Neuronal stem cell (in vitro differentiated cells): ENCODE measurements at regions not wholly inside any gene's neighbourhood (a gene's known extent, or its start where the extent isn't known, plus 50 kb on each side); places are given as distances from the start of the nearest gene placed in this dataset.

Experiments
- DNase-seq: peaks from one replicate; pipeline ENCODE4 v3.0.0-alpha.2; 2013; ENCODE audit warnings: low spot score
- H2AFZ ChIP-seq: one replicate; pipeline ENCODE4 v1.6.1; 2013; ENCODE audit warnings: mild to moderate bottlenecking, low read length, inconsistent platforms
- H2AK5ac ChIP-seq: 2 replicates; pipeline ENCODE4 v1.6.1; 2013; ENCODE audit warnings: low read depth, mild to moderate bottlenecking, inconsistent platforms, low read length, moderate library complexity, mixed read lengths
- H2BK120ac ChIP-seq: 2 replicates; pipeline ENCODE4 v1.6.1; 2013; ENCODE audit warnings: low read depth, mild to moderate bottlenecking, inconsistent platforms, low read length, moderate library complexity, mixed read lengths
- H2BK12ac ChIP-seq: one replicate; pipeline ENCODE4 v1.6.1; 2013; ENCODE audit warnings: low read length, inconsistent platforms
- H2BK15ac ChIP-seq: 2 replicates; pipeline ENCODE4 v1.6.1; 2013; ENCODE audit warnings: mild to moderate bottlenecking, low read length, inconsistent platforms, mixed read lengths
- H2BK5ac ChIP-seq: one replicate; pipeline ENCODE4 v1.6.1; 2013; ENCODE audit warnings: inconsistent platforms, mild to moderate bottlenecking, low read length, moderate library complexity
- H3K14ac ChIP-seq: one replicate; pipeline ENCODE4 v1.6.1; 2013; ENCODE audit warnings: low read length, inconsistent platforms
- H3K18ac ChIP-seq: 2 replicates; pipeline ENCODE4 v1.6.1; 2013; ENCODE audit warnings: low read length, inconsistent platforms
- H3K23ac ChIP-seq: 2 replicates; pipeline ENCODE4 v1.6.1; 2013; ENCODE audit warnings: low read depth, mild to moderate bottlenecking, mixed read lengths, low read length, inconsistent platforms; ENCODE audit not compliant: poor library complexity
- H3K27ac ChIP-seq: replicated peaks from 3 replicates; pipeline ENCODE4 v1.5.1; 2013; ENCODE audit warnings: low read length, inconsistent platforms
- H3K27me3 ChIP-seq, 3 experiments: 2 replicates each; pipeline ENCODE4 v1.6.1; 2013; ENCODE audit warnings: low read length in 3 of 3, mild to moderate bottlenecking in 2 of 3, inconsistent platforms in 1 of 3, low read depth in 1 of 3, mixed read lengths in 1 of 3, moderate library complexity in 1 of 3; ENCODE audit not compliant: control insufficient read depth in 3 of 3, insufficient read depth in 3 of 3
- H3K36me3 ChIP-seq, 2 donors: replicated peaks in 1 of 2; 2 replicates each; pipeline ENCODE4 v1.6.1; 2013; ENCODE audit warnings: low read length in 2 of 2; ENCODE audit not compliant: control insufficient read depth in 2 of 2, insufficient read depth in 2 of 2
- H3K4ac ChIP-seq: 2 replicates; pipeline ENCODE4 v1.6.1; 2013; ENCODE audit warnings: inconsistent platforms, mild to moderate bottlenecking, low read length, moderate library complexity
- H3K4me1 ChIP-seq, 2 donors: 1 replicate in 1 of 2; 2 replicates in 1 of 2; pipeline ENCODE4 v1.6.1; 2013; ENCODE audit warnings: low read length in 2 of 2, low read depth in 1 of 2; ENCODE audit not compliant: control insufficient read depth in 2 of 2, insufficient read depth in 1 of 2
- H3K4me2 ChIP-seq: one replicate; pipeline ENCODE4 v1.6.1; 2013; ENCODE audit warnings: mild to moderate bottlenecking, low read length, inconsistent platforms; ENCODE audit not compliant: insufficient read depth, poor library complexity, severe bottlenecking
- H3K4me3 ChIP-seq, 2 donors: 2 replicates each; pipeline ENCODE4 v1.5.1; 2013; ENCODE audit warnings: low read length in 2 of 2, mild to moderate bottlenecking in 2 of 2, inconsistent platforms in 1 of 2, moderate library complexity in 1 of 2
- H3K79me1 ChIP-seq: one replicate; pipeline ENCODE4 v1.6.1; 2013; ENCODE audit warnings: low read depth, mild to moderate bottlenecking, inconsistent platforms, low read length, moderate library complexity
- H3K9ac ChIP-seq: one replicate; pipeline ENCODE4 v1.6.1; 2013; ENCODE audit warnings: mild to moderate bottlenecking, low read depth, low read length, inconsistent platforms; ENCODE audit not compliant: poor library complexity
- H3K9me3 ChIP-seq, 2 donors: replicated peaks in 1 of 2; 2 replicates each; pipeline versions ENCODE3 to v1.6.1; 2013; ENCODE audit warnings: low read length in 2 of 2, mild to moderate bottlenecking in 2 of 2, inconsistent platforms in 1 of 2, low read depth in 1 of 2, mixed read lengths in 1 of 2, moderate library complexity in 1 of 2; ENCODE audit not compliant: control insufficient read depth in 2 of 2, insufficient read depth in 1 of 2
- H4K8ac ChIP-seq: one replicate; pipeline ENCODE4 v1.6.1; 2013; ENCODE audit warnings: low read depth, mild to moderate bottlenecking, inconsistent platforms, low read length, moderate library complexity
- H4K91ac ChIP-seq: one replicate; pipeline ENCODE4 v1.6.1; 2013; ENCODE audit warnings: low read length, low read depth, mild to moderate bottlenecking, inconsistent platforms; ENCODE audit not compliant: poor library complexity
- WGBS, 2 donors: extraction: QIAGEN DNeasy Blood & Tissue Kit; methylation state at CpG; one replicate each; pipeline ENCODE4 v1.1.7; 2013; ENCODE audit warnings: missing lambda C conversion rate in 2 of 2, mixed read lengths in 1 of 2; ENCODE audit not compliant: insufficient read length in 2 of 2, insufficient replicate concordance in 1 of 2; ENCODE audit errors: extremely low coverage in 2 of 2; 5-methylcytosine and 5-hydroxymethylcytosine counted together

DNA sequence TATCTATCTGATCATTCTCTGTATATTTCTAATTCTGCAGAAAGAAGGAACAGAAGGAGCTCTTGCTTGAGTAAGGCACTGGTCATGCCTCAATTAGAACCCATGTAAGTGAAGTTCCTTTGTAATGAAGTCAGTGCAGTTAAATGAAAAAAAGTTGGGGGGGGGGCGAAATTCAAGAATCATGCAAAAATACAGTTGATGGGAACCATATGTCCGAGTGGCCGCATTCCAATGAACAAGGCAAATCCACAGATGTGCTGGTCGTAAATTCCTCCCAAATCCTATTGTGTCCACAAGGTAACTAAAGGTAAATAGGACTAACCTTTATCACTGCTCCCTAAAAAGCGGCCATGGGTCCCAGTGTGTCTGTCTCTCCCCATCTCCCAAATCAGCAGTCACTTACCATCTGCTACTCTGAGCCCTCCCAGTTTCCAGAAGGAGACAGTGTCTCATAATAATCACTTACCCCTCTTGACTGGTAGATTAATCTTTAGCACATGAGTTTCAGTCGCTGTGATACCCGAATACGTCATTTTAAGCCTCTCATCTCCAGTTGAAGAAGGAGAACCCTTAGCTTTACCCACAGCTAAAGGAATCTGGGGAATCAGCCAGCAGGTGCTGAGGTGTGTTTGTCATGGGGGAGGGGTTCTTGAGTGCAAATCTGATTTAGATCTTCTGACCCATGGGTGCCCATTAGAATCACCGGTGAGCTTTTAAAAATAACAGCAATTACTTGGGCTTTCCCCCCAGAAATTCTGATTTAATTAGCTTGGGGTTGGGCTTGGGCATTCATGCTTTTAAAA, 56.3 kb upstream of the EPHB3 start:
- no peak overlapping the region for H2BK120ac ChIP-seq
- peaks cover 0 to 5% of the 10 kb centered on the region in 2 donors for H3K9me3 ChIP-seq
- no peak overlapping the region for H3K4ac ChIP-seq
- no peaks in the 10 kb centered on the region for H3K79me1 ChIP-seq
- WGBS, 2 donors, result no CpG with 5 or more reads among the region's 9 CpGs
- no peak overlapping the region for H2BK5ac ChIP-seq
- no peak overlapping the region for H3K9ac ChIP-seq
- H3K4me1 ChIP-seq, result peaks cover 0 to 2% of the 10 kb centered on the region in 2 donors
- H4K8ac ChIP-seq, result no peak overlapping the region
- no peak overlapping the region for H2BK15ac ChIP-seq
- no peak overlapping the region for H3K4me3 ChIP-seq
- DNase-seq, result no peak
- H3K23ac ChIP-seq, result no peak overlapping the region
- H2BK12ac ChIP-seq, result no peak overlapping the region
- H3K36me3 ChIP-seq, result no peaks in the 10 kb centered on the region
- H2AFZ ChIP-seq, result no peak overlapping the region
- H3K18ac ChIP-seq, result no peak overlapping the region
- H3K27me3 ChIP-seq, result peaks cover 0 to 51% (median 0%) of the 10 kb centered on the region in 3 experiments
- H3K14ac ChIP-seq, result no peak overlapping the region
- no peak overlapping the region for H4K91ac ChIP-seq
- H2AK5ac ChIP-seq, result no peak overlapping the region
- no peak overlapping the region for H3K4me2 ChIP-seq
- no peak overlapping the region for H3K27ac ChIP-seq

DNA sequence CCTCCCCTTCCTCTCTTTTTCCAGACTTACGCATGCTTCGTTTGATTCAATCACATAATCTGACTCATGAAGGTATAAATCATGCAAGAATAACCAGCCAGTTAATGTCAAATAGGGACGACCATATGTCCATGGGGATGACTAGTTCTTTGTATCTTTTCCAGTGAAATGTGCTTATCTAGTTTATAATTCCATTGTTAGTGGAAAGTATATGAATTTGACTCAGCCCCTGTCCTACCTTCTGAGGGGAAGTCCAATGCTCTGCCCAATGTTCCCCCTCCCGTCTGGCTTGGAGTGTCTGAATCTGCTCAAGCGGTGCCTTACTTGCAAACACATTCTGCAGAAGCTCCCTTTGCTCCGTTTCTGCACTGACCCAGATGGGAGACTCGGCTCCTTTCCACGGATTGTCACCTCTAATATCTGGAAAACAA, 55.0 kb upstream of the EPHB3 start:
- Histone ChIP-seq H3K18ac (no peak overlapping the region), H3K14ac (no peak overlapping the region), H2AK5ac (no peak overlapping the region), H2BK5ac (no peak overlapping the region), H2BK15ac (no peak overlapping the region), H3K23ac (no peak overlapping the region), H4K8ac (no peak overlapping the region), H3K4ac (no peak overlapping the region), H3K9me3 (peaks cover 0 to 5% of the 10 kb centered on the region in 2 donors), H3K27me3 (peaks cover 0 to 64% (median 0%) of the 10 kb centered on the region in 3 experiments), H2BK120ac (no peak overlapping the region), H3K9ac (no peak overlapping the region), H3K27ac (no peak overlapping the region), H2BK12ac (no peak overlapping the region), H3K36me3 (no peaks in the 10 kb centered on the region), H3K4me1 (no peaks in the 10 kb centered on the region), H2AFZ (no peak overlapping the region), H3K4me3 (no peak overlapping the region), H3K79me1 (no peaks in the 10 kb centered on the region), H4K91ac (no peak overlapping the region), H3K4me2 (no peak overlapping the region)
- no peak for DNase-seq
- WGBS, 2 donors, result no CpG with 5 or more reads among the region's 8 CpGs

DNA sequence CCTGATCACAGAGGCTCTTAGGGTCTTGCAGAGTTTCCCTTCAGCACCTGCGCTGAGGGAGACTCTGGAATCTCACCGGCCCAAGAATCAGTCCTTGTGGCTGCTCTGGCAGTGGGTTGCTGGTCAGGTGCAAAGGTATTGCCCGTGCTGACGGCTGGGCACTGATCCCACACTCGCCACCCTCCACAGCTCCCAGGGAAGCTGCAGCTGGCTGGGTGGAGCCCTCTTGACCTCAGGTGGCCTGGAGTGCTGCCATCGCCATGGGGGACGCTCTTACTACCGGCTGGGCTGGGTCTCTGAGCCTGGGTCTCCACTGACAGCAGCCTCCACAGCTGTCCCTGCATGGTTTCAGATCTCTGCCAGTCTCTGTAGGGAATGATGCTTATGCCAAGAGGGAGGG, 52.6 kb upstream of the EPHB3 start:
- Histone ChIP-seq H3K27ac (no peak overlapping the region), H2BK120ac (no peak overlapping the region), H3K4me1 (peaks cover 0 to under 1% of the 10 kb centered on the region in 2 donors), H3K14ac (no peak overlapping the region), H3K27me3 (peaks cover 0 to 85% (median 12%) of the 10 kb centered on the region in 3 experiments), H2BK12ac (no peak overlapping the region), H3K9ac (no peak overlapping the region), H2AFZ (no peak overlapping the region), H4K8ac (no peak overlapping the region), H3K4me2 (no peak overlapping the region), H2AK5ac (no peak overlapping the region), H3K23ac (no peak overlapping the region), H2BK15ac (no peak overlapping the region), H3K4me3 (no peak overlapping the region), H2BK5ac (no peak overlapping the region), H3K79me1 (no peaks in the 10 kb centered on the region), H3K9me3 (peaks cover 2 to 14% of the 10 kb centered on the region in 2 donors), H3K36me3 (no peaks in the 10 kb centered on the region), H4K91ac (no peak overlapping the region), H3K18ac (no peak overlapping the region), H3K4ac (no peak overlapping the region)
- no peak for DNase-seq
- WGBS, 2 donors, result no CpG with 5 or more reads among the region's 8 CpGs

DNA sequence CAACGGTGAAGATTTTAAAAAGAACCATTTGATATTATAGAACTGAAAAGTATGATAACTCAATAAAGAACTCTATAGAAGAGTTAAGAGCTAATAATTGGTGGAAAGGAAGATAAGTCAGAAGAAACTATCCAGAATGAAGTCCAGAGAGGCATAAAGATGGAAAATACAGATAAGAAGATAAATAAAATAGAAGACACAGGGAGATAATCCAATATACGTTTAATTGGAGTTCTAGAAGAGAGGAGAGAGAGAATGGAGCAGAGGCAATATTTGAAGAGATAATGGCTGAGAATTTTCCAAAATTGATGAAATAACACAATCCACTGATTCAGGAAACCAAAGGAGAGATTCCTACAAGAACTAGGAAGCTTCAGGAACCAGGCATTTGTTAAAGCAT, 49.8 kb upstream of the EPHB3 start:
- Histone ChIP-seq H3K18ac (no peak overlapping the region), H3K9ac (no peak overlapping the region), H2BK12ac (no peak overlapping the region), H4K8ac (no peak overlapping the region), H3K4me1 (peaks cover 0 to 6% of the 10 kb centered on the region in 2 donors), H3K27me3 (peaks cover 0 to 94% (median 12%) of the 10 kb centered on the region in 3 experiments), H3K9me3 (peaks cover 2 to 14% of the 10 kb centered on the region in 2 donors), H3K4me2 (no peak overlapping the region), H2BK5ac (no peak overlapping the region), H2AFZ (no peak overlapping the region), H3K4me3 (no peak overlapping the region), H4K91ac (no peak overlapping the region), H3K79me1 (no peaks in the 10 kb centered on the region), H3K23ac (no peak overlapping the region), H2BK120ac (no peak overlapping the region), H3K4ac (no peak overlapping the region), H2AK5ac (no peak overlapping the region), H3K27ac (no peak overlapping the region), H3K14ac (no peak overlapping the region), H3K36me3 (no peaks in the 10 kb centered on the region), H2BK15ac (no peak overlapping the region)
- WGBS, 2 donors, result 100% methylated on average over 1 of the region's 2 CpGs; no CpG with 5 or more reads in 1 of the 2 donors
- DNase-seq, result no peak
